ENCODE measurements at regions not wholly inside any gene's neighbourhood (a gene's known extent, or its start where the extent isn't known, plus 50 kb on each side); places are given as distances from the start of the nearest gene placed in this dataset.

GRCh38 chr2:221347471-221347870 lies 224.6 kb downstream of the EPHA4 start:
- TF ChIP-seq, protein P1, sequence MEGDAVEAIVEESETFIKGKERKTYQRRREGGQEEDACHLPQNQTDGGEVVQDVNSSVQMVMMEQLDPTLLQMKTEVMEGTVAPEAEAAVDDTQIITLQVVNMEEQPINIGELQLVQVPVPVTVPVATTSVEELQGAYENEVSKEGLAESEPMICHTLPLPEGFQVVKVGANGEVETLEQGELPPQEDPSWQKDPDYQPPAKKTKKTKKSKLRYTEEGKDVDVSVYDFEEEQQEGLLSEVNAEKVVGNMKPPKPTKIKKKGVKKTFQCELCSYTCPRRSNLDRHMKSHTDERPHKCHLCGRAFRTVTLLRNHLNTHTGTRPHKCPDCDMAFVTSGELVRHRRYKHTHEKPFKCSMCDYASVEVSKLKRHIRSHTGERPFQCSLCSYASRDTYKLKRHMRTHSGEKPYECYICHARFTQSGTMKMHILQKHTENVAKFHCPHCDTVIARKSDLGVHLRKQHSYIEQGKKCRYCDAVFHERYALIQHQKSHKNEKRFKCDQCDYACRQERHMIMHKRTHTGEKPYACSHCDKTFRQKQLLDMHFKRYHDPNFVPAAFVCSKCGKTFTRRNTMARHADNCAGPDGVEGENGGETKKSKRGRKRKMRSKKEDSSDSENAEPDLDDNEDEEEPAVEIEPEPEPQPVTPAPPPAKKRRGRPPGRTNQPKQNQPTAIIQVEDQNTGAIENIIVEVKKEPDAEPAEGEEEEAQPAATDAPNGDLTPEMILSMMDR (IDR thresholded peaks at IDR 0.05): no peak
- TF ChIP-seq POLR2A (IDR thresholded peaks at IDR 0.05): no peak
